Activated naive CD4-positive, alpha-beta T cell treated with anti-CD3 and anti-CD28 coated beads, Interleukin-2, amount 50 U/mL, for 72 hours (primary cell): ENCODE measurements at regions not wholly inside any gene's neighbourhood (a gene's known extent, or its start where the extent isn't known, plus 50 kb on each side); places are given as distances from the start of the nearest gene placed in this dataset.

Source experiments
- ATAC-seq, 2 donors: fragments of 150-1000 bp; cut with Tn5 transposase; 2 replicates each; pipeline ENCODE4 v1.10.0; 2021; ENCODE audit warnings: mild to moderate bottlenecking in 2 of 2, moderate library complexity in 2 of 2
- DNase-seq, 2 donors: peaks; one replicate each; pipeline ENCODE4 v3.0.0; 2021 to 2022; ENCODE audit warnings: low spot score in 2 of 2
- H3K27ac Mint-ChIP-seq, 2 donors: one replicate each; pipeline ENCODE4 v1.8.0; 2022; ENCODE audit warnings: mild to moderate bottlenecking in 2 of 2, mixed read lengths in 2 of 2
- H3K36me3 Mint-ChIP-seq, 2 donors: one replicate each; pipeline ENCODE4 v1.8.0; 2022; ENCODE audit warnings: mixed read lengths in 2 of 2
- H3K9me3 Mint-ChIP-seq, 2 donors: one replicate each; pipeline ENCODE4 v1.8.0; 2022; ENCODE audit warnings: mixed read lengths in 2 of 2

GRCh38 chr2:19746611-19747309 is 155.0 kb downstream of the TTC32 start:
- H3K27ac Mint-ChIP-seq = no peak overlapping the region
- no peaks in the 10 kb centered on the region for H3K36me3 Mint-ChIP-seq

GRCh38 chr2:19746137-19746600 is 155.6 kb downstream of the TTC32 start:
- Mint-ChIP-seq H3K36me3 (no peaks in the 10 kb centered on the region), H3K9me3 (no peaks in the 10 kb centered on the region), H3K27ac (no peak overlapping the region)
- DNase-seq (no peak), ATAC-seq (no peak)

More at GRCh38 chr2:19746611-19747309, 155.0 kb downstream of the TTC32 start:
- H3K9me3 Mint-ChIP-seq = no peaks in the 10 kb centered on the region
- ATAC-seq = peak in 1 of 2 donors; percentile 41
- no peak for DNase-seq

GRCh38 chr2:19745318-19746136 is 156.3 kb downstream of the TTC32 start:
- Mint-ChIP-seq H3K9me3 (no peaks in the 10 kb centered on the region), H3K27ac (peak overlapping the region in 1 of 2 donors; percentile 41), H3K36me3 (no peaks in the 10 kb centered on the region)
- DNase-seq (no peak), ATAC-seq (no peak)

- Mint-ChIP-seq H3K36me3 (no peaks in the 10 kb centered on the region), H3K27ac (no peak overlapping the region), H3K9me3 (no peaks in the 10 kb centered on the region)
- DNase-seq (no peak), ATAC-seq (no peak)
Measured at GRCh38 chr2:19744456-19745199, 157.2 kb downstream of the TTC32 start.

GRCh38 chr2:19743641-19744040 is 158.1 kb downstream of the TTC32 start:
- Mint-ChIP-seq H3K9me3 (no peaks in the 10 kb centered on the region), H3K36me3 (no peaks in the 10 kb centered on the region), H3K27ac (no peak overlapping the region)
- DNase-seq (no peak), ATAC-seq (no peak)

- DNase-seq (no peak), ATAC-seq (no peak)
- Mint-ChIP-seq H3K9me3 (no peaks in the 10 kb centered on the region), H3K27ac (no peak overlapping the region), H3K36me3 (no peaks in the 10 kb centered on the region)
Measured at GRCh38 chr2:19742872-19743271, 158.9 kb downstream of the TTC32 start.

- ATAC-seq = no peak
- no peaks in the 10 kb centered on the region for H3K9me3 Mint-ChIP-seq
- no peak overlapping the region for H3K27ac Mint-ChIP-seq
- no peak for DNase-seq
- H3K36me3 Mint-ChIP-seq = no peaks in the 10 kb centered on the region
Measured at GRCh38 chr2:19739256-19739655, 162.5 kb downstream of the TTC32 start.

- Mint-ChIP-seq H3K36me3 (no peaks in the 10 kb centered on the region), H3K9me3 (no peaks in the 10 kb centered on the region), H3K27ac (no peak overlapping the region)
- ATAC-seq (no peak), DNase-seq (no peak)
Measured at GRCh38 chr2:19738707-19739106, 163.1 kb downstream of the TTC32 start.

GRCh38 chr2:19736191-19736831 is 165.5 kb downstream of the TTC32 start:
- Mint-ChIP-seq H3K9me3 (no peaks in the 10 kb centered on the region), H3K27ac (no peak overlapping the region), H3K36me3 (no peaks in the 10 kb centered on the region)
- DNase-seq (no peak), ATAC-seq (no peak)

- Mint-ChIP-seq H3K36me3 (no peaks in the 10 kb centered on the region), H3K9me3 (no peaks in the 10 kb centered on the region), H3K27ac (no peak overlapping the region)
- DNase-seq (no peak), ATAC-seq (no peak)
Measured at GRCh38 chr2:19733951-19734425, 167.8 kb downstream of the TTC32 start.

- DNase-seq = no peak
- H3K9me3 Mint-ChIP-seq = no peaks in the 10 kb centered on the region
- no peaks in the 10 kb centered on the region for H3K36me3 Mint-ChIP-seq
- no peak overlapping the region for H3K27ac Mint-ChIP-seq
- no peak for ATAC-seq
Measured at GRCh38 chr2:19733390-19733789, 168.4 kb downstream of the TTC32 start.

GRCh38 chr2:19732255-19732654 is 169.5 kb downstream of the TTC32 start:
- Mint-ChIP-seq H3K9me3 (no peaks in the 10 kb centered on the region), H3K27ac (no peak overlapping the region), H3K36me3 (no peaks in the 10 kb centered on the region)
- DNase-seq = no peak
- ATAC-seq = no peak

GRCh38 chr2:19731515-19731914 is 170.3 kb downstream of the TTC32 start:
- Mint-ChIP-seq H3K27ac (no peak overlapping the region), H3K9me3 (no peaks in the 10 kb centered on the region), H3K36me3 (no peaks in the 10 kb centered on the region)
- ATAC-seq (no peak), DNase-seq (no peak)

- Mint-ChIP-seq H3K9me3 (no peaks in the 10 kb centered on the region), H3K36me3 (no peaks in the 10 kb centered on the region), H3K27ac (no peak overlapping the region)
- ATAC-seq = no peak
- no peak for DNase-seq
Measured at GRCh38 chr2:19731037-19731436, 170.7 kb downstream of the TTC32 start.

GRCh38 chr2:19728125-19728524 is 173.7 kb downstream of the TTC32 start:
- Mint-ChIP-seq H3K9me3 (no peaks in the 10 kb centered on the region), H3K27ac (no peak overlapping the region), H3K36me3 (no peaks in the 10 kb centered on the region)
- DNase-seq (no peak), ATAC-seq (no peak)

- ATAC-seq = no peak
- no peak for DNase-seq
- Mint-ChIP-seq H3K9me3 (no peaks in the 10 kb centered on the region), H3K27ac (no peak overlapping the region), H3K36me3 (no peaks in the 10 kb centered on the region)
Measured at GRCh38 chr2:19725392-19725791, 176.4 kb downstream of the TTC32 start.

- no peak for ATAC-seq
- no peaks in the 10 kb centered on the region for H3K36me3 Mint-ChIP-seq
- no peak for DNase-seq
Measured at GRCh38 chr2:19723021-19723420, 178.8 kb downstream of the TTC32 start.

More at GRCh38 chr2:19723021-19723420, 178.8 kb downstream of the TTC32 start:
- Mint-ChIP-seq H3K9me3 (no peaks in the 10 kb centered on the region), H3K27ac (no peak overlapping the region)
